GM12873 (cell line): ENCODE measurements at regions not wholly inside any gene's neighbourhood (a gene's known extent, or its start where the extent isn't known, plus 50 kb on each side); places are given as distances from the start of the nearest gene placed in this dataset.

Experiments used
- CTCF ChIP-seq: IDR thresholded peaks from 2 replicates; pipeline ENCODE4 v1.5.1; 2012; ENCODE audit warnings: low read depth, mild to moderate bottlenecking, moderate library complexity, low read length, control low read depth; ENCODE audit not compliant: insufficient read depth; ENCODE audit errors: missing control alignments

- TF ChIP-seq CTCF, result no peak
Measured at GRCh38 chrX:125710403-125711062, 390.9 kb downstream of the TEX13C start.

GRCh38 chrX:125711103-125711502 lies 391.4 kb downstream of the TEX13C start:
- no peak for TF ChIP-seq CTCF

- TF ChIP-seq CTCF, result no peak
Measured at GRCh38 chrX:125713633-125714032, 394.0 kb downstream of the TEX13C start.

- TF ChIP-seq CTCF, result no peak
Measured at GRCh38 chrX:125727117-125727516, 407.4 kb downstream of the TEX13C start.

- TF ChIP-seq CTCF, result no peak
Measured at GRCh38 chrX:125736008-125736729, 416.5 kb downstream of the TEX13C start.

GRCh38 chrX:125742811-125743210 lies 423.1 kb downstream of the TEX13C start:
- no peak for TF ChIP-seq CTCF

GRCh38 chrX:125744914-125745313 lies 421.2 kb downstream of the DCAF12L2 start:
- no peak for TF ChIP-seq CTCF
